GM12874 (cell line): ENCODE measurements at regions not wholly inside any gene's neighbourhood (a gene's known extent, or its start where the extent isn't known, plus 50 kb on each side); places are given as distances from the start of the nearest gene placed in this dataset.

Experiments used
- CTCF ChIP-seq: IDR thresholded peaks from 2 replicates; pipeline ENCODE4 v1.5.1; 2011; ENCODE audit warnings: low read depth, mild to moderate bottlenecking, control low read depth, low read length, moderate library complexity; ENCODE audit not compliant: insufficient read depth

DNA sequence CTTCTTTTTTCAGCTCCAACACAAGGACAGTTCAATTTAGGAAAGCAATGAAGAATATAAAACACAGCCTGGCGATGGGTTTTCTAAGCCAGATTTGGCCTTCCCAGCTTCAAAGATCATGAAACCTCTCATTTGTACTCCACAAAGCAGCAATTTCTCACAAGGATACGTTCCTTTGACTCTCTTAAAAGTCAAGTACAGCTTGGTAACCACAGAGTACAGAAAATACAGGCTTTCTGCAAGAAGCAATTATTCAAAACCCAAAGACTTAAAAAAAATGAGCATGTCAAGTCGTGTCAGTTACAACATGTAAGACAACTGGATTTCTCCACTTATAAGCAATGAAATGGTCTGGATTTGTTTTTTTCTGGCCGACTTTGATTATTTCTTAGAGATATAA lies 321.4 kb downstream of the FGFR2 start:
- TF ChIP-seq CTCF = no peak

DNA sequence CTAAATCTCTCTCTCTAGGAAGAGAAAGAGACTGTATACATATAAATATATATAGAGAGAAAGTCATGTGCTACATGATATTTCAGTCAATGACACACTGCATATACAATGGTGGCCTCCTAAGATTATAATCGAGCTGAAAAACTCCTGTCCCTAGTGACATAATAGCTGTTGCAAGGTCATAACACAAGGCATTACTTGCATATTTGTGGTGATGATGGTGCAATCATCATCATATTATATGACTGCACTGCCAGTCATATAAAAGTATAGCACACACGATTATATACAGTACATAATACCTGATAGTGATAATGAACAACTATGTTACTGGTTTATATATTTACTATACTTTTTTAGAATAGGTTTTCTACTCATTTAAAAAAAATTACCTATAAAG lies 316.7 kb downstream of the FGFR2 start:
- no peak for TF ChIP-seq CTCF

GRCh38 chr10:121282264-121282663 lies 316.0 kb downstream of the FGFR2 start:
- TF ChIP-seq CTCF = no peak

DNA sequence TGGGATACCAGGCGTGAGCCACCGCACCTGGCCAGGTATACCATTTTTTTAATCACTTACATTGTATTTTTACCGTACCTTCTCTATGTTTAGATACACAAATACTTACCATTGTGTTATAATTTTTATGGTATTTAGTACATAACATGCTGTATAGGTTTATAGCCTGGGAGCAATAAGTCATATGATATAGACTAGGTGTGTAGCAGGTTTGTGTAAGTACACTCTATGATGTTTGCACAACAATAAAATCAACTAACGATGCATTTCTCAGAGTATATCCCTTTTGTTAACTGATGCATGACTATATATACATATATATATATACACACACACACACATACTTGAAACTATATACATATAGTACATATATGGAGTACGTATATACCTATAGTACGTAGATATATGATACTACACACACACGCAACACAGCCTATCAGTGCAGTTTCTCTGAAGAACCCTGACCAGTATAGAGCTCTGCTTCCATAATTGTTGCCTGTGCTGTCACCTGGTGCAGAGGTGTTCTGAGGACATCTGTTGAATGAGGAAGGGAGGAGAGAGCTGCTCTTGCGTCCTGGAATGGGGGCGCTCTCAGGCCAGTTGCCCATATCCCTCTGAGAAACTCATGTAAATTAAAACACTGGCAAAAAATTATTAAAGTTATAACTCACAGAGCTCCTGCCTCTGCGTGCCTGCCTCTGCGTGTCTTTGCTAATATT lies 315.3 kb downstream of the FGFR2 start:
- no peak for TF ChIP-seq CTCF

GRCh38 chr10:121284936-121285335 lies 313.3 kb downstream of the FGFR2 start:
- TF ChIP-seq CTCF = no peak

DNA sequence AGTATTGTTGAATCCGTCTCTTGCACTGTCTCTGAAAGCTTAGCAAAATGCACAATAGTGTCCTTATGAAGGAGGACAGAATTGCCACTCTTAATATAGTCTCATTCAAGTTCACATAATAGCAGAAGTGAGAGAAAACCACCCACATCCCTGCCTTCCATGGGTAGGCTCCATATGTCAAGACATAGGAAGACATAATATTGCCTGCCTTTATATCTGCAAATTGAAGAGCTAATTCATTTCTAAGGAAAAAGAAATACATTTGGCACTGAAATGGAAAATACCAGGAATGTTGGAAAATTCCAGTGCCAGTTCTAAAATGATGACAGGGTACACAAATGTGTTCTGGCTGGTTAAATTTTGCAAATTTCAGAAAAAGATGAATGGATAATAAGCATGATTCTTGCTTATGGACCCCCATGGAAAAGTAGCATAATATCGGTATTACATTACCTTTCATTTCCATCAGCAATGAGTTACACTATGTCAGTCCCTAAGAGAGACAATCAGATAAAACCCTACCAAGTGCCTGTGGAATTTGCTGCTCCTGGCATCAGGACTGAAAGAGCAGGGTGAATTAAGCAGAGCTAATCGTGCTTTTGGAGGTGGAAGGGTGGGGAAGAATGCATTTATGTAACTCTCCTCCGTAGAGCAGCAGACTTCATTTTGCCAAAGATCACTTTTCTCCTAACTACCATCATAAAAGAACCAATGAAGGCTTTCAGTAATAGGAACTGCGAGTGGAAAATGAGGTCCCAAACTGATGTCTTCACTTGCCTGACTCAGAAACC lies 312.6 kb downstream of the FGFR2 start:
- no peak for TF ChIP-seq CTCF

- TF ChIP-seq CTCF = no peak
These were observed 310.2 kb downstream of the FGFR2 start for GRCh38 chr10:121288011-121288410.
